Vagina (tissue), 2 donors: ENCODE measurements at regions not wholly inside any gene's neighbourhood (a gene's known extent, or its start where the extent isn't known, plus 50 kb on each side); places are given as distances from the start of the nearest gene placed in this dataset.

Source experiments
- POLR2AphosphoS5 ChIP-seq, 2 donors: sonication (generic); formaldehyde crosslinking; IDR thresholded peaks; one replicate each; pipeline ENCODE4 v1.9.0; 2017; ENCODE audit warnings: antibody characterized with exemption in 2 of 2, mild to moderate bottlenecking in 2 of 2, low read depth in 1 of 2; ENCODE audit not compliant: insufficient read depth in 1 of 2
- TF ChIP-seq, protein P1 (sequence below), 3 experiments: fragments of 450-650 bp in 2 of 3; fragments of 200-600 bp in 1 of 3; sonication (generic) in 1 of 3; IDR thresholded peaks; one replicate each; pipeline ENCODE4 v1.5.1; 2017 to 2019; ENCODE audit warnings: antibody characterized with exemption in 3 of 3, mild to moderate bottlenecking in 2 of 3, moderate library complexity in 2 of 3

DNA sequence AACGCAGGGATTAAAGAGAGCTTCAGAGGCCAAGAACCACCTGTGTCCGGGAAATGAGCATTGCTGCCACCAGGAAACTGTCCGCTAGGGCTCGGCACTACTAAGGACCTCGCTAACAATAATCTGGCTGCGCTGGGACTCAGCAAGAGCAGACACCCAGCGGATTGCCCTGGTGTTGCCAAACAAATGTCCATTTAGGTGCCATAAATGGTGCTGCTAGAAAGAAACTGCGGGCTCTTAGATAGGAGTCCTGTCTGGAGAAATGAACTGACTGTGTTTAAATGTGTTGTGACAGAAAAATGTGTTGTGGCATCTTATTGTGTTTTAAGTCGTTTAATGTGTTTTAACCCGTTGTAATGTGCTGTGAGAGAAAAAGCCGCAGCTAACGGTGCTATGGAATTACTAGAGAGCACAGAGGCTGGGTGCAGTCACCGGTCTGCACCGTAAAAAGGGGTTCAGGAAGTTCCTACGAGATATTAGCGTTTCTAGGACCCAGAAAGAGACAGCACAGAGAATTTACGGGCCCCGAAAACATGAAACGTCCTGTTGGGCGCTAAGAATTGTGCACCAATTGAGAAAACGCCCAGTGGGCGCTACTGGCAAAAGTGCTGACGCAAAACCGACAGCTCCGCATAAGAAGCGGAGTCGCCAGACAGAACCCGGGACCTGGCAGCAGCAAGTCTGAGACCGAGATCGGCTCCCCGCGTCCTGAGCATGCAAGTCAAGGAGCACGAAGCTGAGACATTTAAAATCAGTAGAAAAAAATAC lies 90.6 kb downstream of the ANXA2R start:
- TF ChIP-seq, protein P1, sequence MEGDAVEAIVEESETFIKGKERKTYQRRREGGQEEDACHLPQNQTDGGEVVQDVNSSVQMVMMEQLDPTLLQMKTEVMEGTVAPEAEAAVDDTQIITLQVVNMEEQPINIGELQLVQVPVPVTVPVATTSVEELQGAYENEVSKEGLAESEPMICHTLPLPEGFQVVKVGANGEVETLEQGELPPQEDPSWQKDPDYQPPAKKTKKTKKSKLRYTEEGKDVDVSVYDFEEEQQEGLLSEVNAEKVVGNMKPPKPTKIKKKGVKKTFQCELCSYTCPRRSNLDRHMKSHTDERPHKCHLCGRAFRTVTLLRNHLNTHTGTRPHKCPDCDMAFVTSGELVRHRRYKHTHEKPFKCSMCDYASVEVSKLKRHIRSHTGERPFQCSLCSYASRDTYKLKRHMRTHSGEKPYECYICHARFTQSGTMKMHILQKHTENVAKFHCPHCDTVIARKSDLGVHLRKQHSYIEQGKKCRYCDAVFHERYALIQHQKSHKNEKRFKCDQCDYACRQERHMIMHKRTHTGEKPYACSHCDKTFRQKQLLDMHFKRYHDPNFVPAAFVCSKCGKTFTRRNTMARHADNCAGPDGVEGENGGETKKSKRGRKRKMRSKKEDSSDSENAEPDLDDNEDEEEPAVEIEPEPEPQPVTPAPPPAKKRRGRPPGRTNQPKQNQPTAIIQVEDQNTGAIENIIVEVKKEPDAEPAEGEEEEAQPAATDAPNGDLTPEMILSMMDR (IDR thresholded peaks at IDR 0.05): peak in 1 of 3 experiments; percentile 28
- TF ChIP-seq POLR2AphosphoS5 (IDR thresholded peaks at IDR 0.05; ENCODE audit: insufficient read depth in 1 of 2, low read depth in 1 of 2): peak in 1 of 2 donors; percentile 15
